ENCODE measurements at regions not wholly inside any gene's neighbourhood (a gene's known extent, or its start where the extent isn't known, plus 50 kb on each side); places are given as distances from the start of the nearest gene placed in this dataset.

- TF ChIP-seq STAT1 (IDR thresholded peaks at IDR 0.05; ENCODE audit: unreplicated experiment) = no peak
- TF ChIP-seq CTCF (conservative IDR thresholded peaks at IDR 0.05; ENCODE audit: low read depth in 2 of 2) = no peak
- no peak for TF ChIP-seq EZH2 (IDR thresholded peaks at IDR 0.05; ENCODE audit: low read depth, unreplicated experiment)
- no peak for TF ChIP-seq POLR2AphosphoS5 (IDR thresholded peaks at IDR 0.05; ENCODE audit: low read depth)
- TF ChIP-seq, protein P1, sequence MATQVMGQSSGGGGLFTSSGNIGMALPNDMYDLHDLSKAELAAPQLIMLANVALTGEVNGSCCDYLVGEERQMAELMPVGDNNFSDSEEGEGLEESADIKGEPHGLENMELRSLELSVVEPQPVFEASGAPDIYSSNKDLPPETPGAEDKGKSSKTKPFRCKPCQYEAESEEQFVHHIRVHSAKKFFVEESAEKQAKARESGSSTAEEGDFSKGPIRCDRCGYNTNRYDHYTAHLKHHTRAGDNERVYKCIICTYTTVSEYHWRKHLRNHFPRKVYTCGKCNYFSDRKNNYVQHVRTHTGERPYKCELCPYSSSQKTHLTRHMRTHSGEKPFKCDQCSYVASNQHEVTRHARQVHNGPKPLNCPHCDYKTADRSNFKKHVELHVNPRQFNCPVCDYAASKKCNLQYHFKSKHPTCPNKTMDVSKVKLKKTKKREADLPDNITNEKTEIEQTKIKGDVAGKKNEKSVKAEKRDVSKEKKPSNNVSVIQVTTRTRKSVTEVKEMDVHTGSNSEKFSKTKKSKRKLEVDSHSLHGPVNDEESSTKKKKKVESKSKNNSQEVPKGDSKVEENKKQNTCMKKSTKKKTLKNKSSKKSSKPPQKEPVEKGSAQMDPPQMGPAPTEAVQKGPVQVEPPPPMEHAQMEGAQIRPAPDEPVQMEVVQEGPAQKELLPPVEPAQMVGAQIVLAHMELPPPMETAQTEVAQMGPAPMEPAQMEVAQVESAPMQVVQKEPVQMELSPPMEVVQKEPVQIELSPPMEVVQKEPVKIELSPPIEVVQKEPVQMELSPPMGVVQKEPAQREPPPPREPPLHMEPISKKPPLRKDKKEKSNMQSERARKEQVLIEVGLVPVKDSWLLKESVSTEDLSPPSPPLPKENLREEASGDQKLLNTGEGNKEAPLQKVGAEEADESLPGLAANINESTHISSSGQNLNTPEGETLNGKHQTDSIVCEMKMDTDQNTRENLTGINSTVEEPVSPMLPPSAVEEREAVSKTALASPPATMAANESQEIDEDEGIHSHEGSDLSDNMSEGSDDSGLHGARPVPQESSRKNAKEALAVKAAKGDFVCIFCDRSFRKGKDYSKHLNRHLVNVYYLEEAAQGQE (IDR thresholded peaks at IDR 0.05; ENCODE audit: unreplicated experiment) = no peak
- TF ChIP-seq, protein P2, sequence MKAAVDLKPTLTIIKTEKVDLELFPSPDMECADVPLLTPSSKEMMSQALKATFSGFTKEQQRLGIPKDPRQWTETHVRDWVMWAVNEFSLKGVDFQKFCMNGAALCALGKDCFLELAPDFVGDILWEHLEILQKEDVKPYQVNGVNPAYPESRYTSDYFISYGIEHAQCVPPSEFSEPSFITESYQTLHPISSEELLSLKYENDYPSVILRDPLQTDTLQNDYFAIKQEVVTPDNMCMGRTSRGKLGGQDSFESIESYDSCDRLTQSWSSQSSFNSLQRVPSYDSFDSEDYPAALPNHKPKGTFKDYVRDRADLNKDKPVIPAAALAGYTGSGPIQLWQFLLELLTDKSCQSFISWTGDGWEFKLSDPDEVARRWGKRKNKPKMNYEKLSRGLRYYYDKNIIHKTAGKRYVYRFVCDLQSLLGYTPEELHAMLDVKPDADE (IDR thresholded peaks at IDR 0.05) = no peak
- no peak for TF ChIP-seq EZH2phosphoT487 (IDR thresholded peaks at IDR 0.05; ENCODE audit: unreplicated experiment)
- TF ChIP-seq CREB1 (CRISPR knock-in tag; IDR thresholded peaks at IDR 0.05; ENCODE audit: low read depth) = no peak
- TF ChIP-seq ZNF114 (CRISPR knock-in tag; IDR thresholded peaks at IDR 0.05) = no peak
- no peak for TF ChIP-seq JUNB (IDR thresholded peaks at IDR 0.05; ENCODE audit: unreplicated experiment)
- no peak for TF ChIP-seq ZNF331 (CRISPR knock-in tag; IDR thresholded peaks at IDR 0.05; ENCODE audit: low read depth)
- TF ChIP-seq NANOG (IDR thresholded peaks at IDR 0.05; ENCODE audit: borderline replicate concordance) = no peak
Observed at GRCh38 chr11:70842256-70842655, 410.1 kb downstream of the SHANK2 start.

All from GM23338 (cell line).